ENCODE measurements at regions not wholly inside any gene's neighbourhood (a gene's known extent, or its start where the extent isn't known, plus 50 kb on each side); places are given as distances from the start of the nearest gene placed in this dataset.

- no peak for TF ChIP-seq CTCF (IDR thresholded peaks at IDR 0.05; ENCODE audit: unreplicated experiment)
- no peaks in the 10 kb centered on the region for H3K36me3 Mint-ChIP-seq (ENCODE audit: insufficient read depth)
- no peak for DNase-seq (ENCODE audit: low spot score, unreplicated experiment)
- no peak overlapping the region for H3K27ac Mint-ChIP-seq
- H3K27me3 Mint-ChIP-seq = no peaks in the 10 kb centered on the region
- H3K9me3 Mint-ChIP-seq (ENCODE audit: low read depth) = peaks cover 34% of the 10 kb centered on the region
- H3K4me3 Mint-ChIP-seq (ENCODE audit: low read depth) = no peak overlapping the region
- peaks cover 5% of the 10 kb centered on the region for H3K4me1 Mint-ChIP-seq (ENCODE audit: low read depth)
These were observed 163.0 kb upstream of the TMCC3 start for GRCh38 chr12:94813314-94813713.

- no peak overlapping the region for H3K27ac Mint-ChIP-seq
- DNase-seq (ENCODE audit: low spot score, unreplicated experiment) = no peak
- no peaks in the 10 kb centered on the region for H3K36me3 Mint-ChIP-seq (ENCODE audit: insufficient read depth)
- peaks cover 5% of the 10 kb centered on the region for H3K4me1 Mint-ChIP-seq (ENCODE audit: low read depth)
- H3K27me3 Mint-ChIP-seq = no peaks in the 10 kb centered on the region
- TF ChIP-seq CTCF (IDR thresholded peaks at IDR 0.05; ENCODE audit: unreplicated experiment) = no peak
- H3K9me3 Mint-ChIP-seq (ENCODE audit: low read depth) = peaks cover 34% of the 10 kb centered on the region
- H3K4me3 Mint-ChIP-seq (ENCODE audit: low read depth) = no peak overlapping the region
These were observed 162.0 kb upstream of the TMCC3 start for GRCh38 chr12:94812345-94812744.

- Mint-ChIP-seq H3K27ac (no peak overlapping the region), H3K9me3 (ENCODE audit: low read depth) (peaks cover 34% of the 10 kb centered on the region)
These were observed 161.3 kb upstream of the TMCC3 start for GRCh38 chr12:94811611-94812010.

GRCh38 chr12:94807951-94808350 lies 157.6 kb upstream of the TMCC3 start:
- Mint-ChIP-seq H3K27ac (no peak overlapping the region), H3K4me3 (ENCODE audit: low read depth) (no peak overlapping the region), H3K9me3 (ENCODE audit: low read depth) (peaks cover 16% of the 10 kb centered on the region), H3K4me1 (ENCODE audit: low read depth) (peaks cover under 1% of the 10 kb centered on the region), H3K36me3 (ENCODE audit: insufficient read depth) (no peaks in the 10 kb centered on the region), H3K27me3 (peaks cover 3% of the 10 kb centered on the region)
- no peak for TF ChIP-seq CTCF (IDR thresholded peaks at IDR 0.05; ENCODE audit: unreplicated experiment)
- no peak for DNase-seq (ENCODE audit: low spot score, unreplicated experiment)

More at GRCh38 chr12:94811611-94812010, 161.3 kb upstream of the TMCC3 start:
- no peaks in the 10 kb centered on the region for H3K27me3 Mint-ChIP-seq
- no peak overlapping the region for H3K4me3 Mint-ChIP-seq (ENCODE audit: low read depth)
- TF ChIP-seq CTCF (IDR thresholded peaks at IDR 0.05; ENCODE audit: unreplicated experiment) = no peak
- no peaks in the 10 kb centered on the region for H3K36me3 Mint-ChIP-seq (ENCODE audit: insufficient read depth)
- no peak for DNase-seq (ENCODE audit: low spot score, unreplicated experiment)
- H3K4me1 Mint-ChIP-seq (ENCODE audit: low read depth) = peaks cover 5% of the 10 kb centered on the region

- DNase-seq (ENCODE audit: low spot score, unreplicated experiment) = no peak
- no peak overlapping the region for H3K4me3 Mint-ChIP-seq (ENCODE audit: low read depth)
- peaks cover 4% of the 10 kb centered on the region for H3K4me1 Mint-ChIP-seq (ENCODE audit: low read depth)
- H3K36me3 Mint-ChIP-seq (ENCODE audit: insufficient read depth) = no peaks in the 10 kb centered on the region
- no peak for TF ChIP-seq CTCF (IDR thresholded peaks at IDR 0.05; ENCODE audit: unreplicated experiment)
- H3K27ac Mint-ChIP-seq = no peak overlapping the region
- peaks cover 8% of the 10 kb centered on the region for H3K9me3 Mint-ChIP-seq (ENCODE audit: low read depth)
- peaks cover 3% of the 10 kb centered on the region for H3K27me3 Mint-ChIP-seq
These were observed 156.3 kb upstream of the TMCC3 start for GRCh38 chr12:94806617-94807016.
